GM12878 (cell line): ENCODE measurements at regions not wholly inside any gene's neighbourhood (a gene's known extent, or its start where the extent isn't known, plus 50 kb on each side); places are given as distances from the start of the nearest gene placed in this dataset.

Source experiments
- ATAC-seq: fragments of 200-7000 bp; cut with Tn5 transposase; 3 replicates; pipeline ENCODE4 v1.9.1; 2020; ENCODE audit warnings: mild to moderate bottlenecking, moderate library complexity
- BruUV-seq: library from RNA; stranded (reverse); fragments of 400-500 nt; replicated peaks from 2 replicates; lab custom pipeline; 2021; lab: Mats Ljungman, UMichigan
- CTCF ChIA-PET: fragments of 300-600 bp; sonication (Branson Sonifier 250); formaldehyde crosslinking; extraction: SDS; loops from one replicate; lab custom pipeline; 2021; ENCODE audit warnings: inconsistent platforms; lab: Yijun Ruan, JAX
- POLR2A ChIA-PET: fragments of 350-600 bp; formaldehyde crosslinking; extraction: SDS; loops from one replicate; lab custom pipeline; 2021; ENCODE audit warnings: inconsistent platforms; lab: Charles Lee
- RAD21 ChIA-PET: fragments of 300-600 bp; sonication (Branson Sonifier 250); formaldehyde crosslinking; loops from one replicate; lab custom pipeline; 2023; ENCODE audit warnings: antibody characterized with exemption; ENCODE audit not compliant: unreplicated experiment; lab: Charles Lee
- SMC1A ChIA-PET: fragments of 300-600 bp; sonication (Branson Sonifier 250); formaldehyde crosslinking; loops from one replicate; lab custom pipeline; 2023; ENCODE audit not compliant: unreplicated experiment, uncharacterized antibody; lab: Charles Lee
- DNase-seq: peaks from one replicate; pipeline ENCODE4 v3.0.0-alpha.2; 2011; ENCODE audit warnings: low read depth, low spot score
- FAIRE-seq: peaks from 3 replicates; lab custom pipeline; 2011; peaks lifted over from hg19 to GRCh38; lab: Jason Lieb, UNC
- H2AFZ ChIP-seq: 2 replicates; pipeline ENCODE4 v1.6.0; 2011; ENCODE audit warnings: low read depth, low read length, control low read depth; ENCODE audit not compliant: control insufficient read depth
- H3K27ac ChIP-seq: 2 replicates; pipeline ENCODE4 v1.5.1; 2011; ENCODE audit warnings: control low read depth; ENCODE audit not compliant: control insufficient read depth, insufficient read depth
- H3K27me3 ChIP-seq, 2 experiments: replicated peaks in 1 of 2; 2 replicates each; pipeline versions ENCODE4 v1.6.0 to v1.6.1; 2011; ENCODE audit warnings: low read length in 1 of 2; ENCODE audit not compliant: control insufficient read depth in 2 of 2, insufficient read depth in 2 of 2
- H3K36me3 ChIP-seq, 2 experiments: 2 replicates each; pipeline ENCODE4 v1.5.1; 2011; ENCODE audit warnings: low read length in 1 of 2; ENCODE audit not compliant: control insufficient read depth in 2 of 2, insufficient read depth in 2 of 2
- H3K4me1 ChIP-seq: 2 replicates; pipeline ENCODE4 v1.6.1; 2011; ENCODE audit warnings: mild to moderate bottlenecking, low read length, moderate library complexity, mixed read lengths; ENCODE audit not compliant: control insufficient read depth, insufficient read depth
- H3K4me2 ChIP-seq: 2 replicates; pipeline ENCODE4 v1.6.0; 2011; ENCODE audit warnings: control low read depth; ENCODE audit not compliant: control insufficient read depth, insufficient read depth
- H3K4me3 ChIP-seq: fragments of 200-600 bp; sonication (generic); 2 replicates; pipeline ENCODE4 v1.5.1; 2016
- H3K79me2 ChIP-seq: 2 replicates; pipeline ENCODE4 v1.6.0; 2011; ENCODE audit warnings: low read length; ENCODE audit not compliant: control insufficient read depth, insufficient read depth
- H3K9ac ChIP-seq: 2 replicates; pipeline ENCODE4 v1.8.0; 2011; ENCODE audit warnings: low read length, control low read depth, mixed read lengths; ENCODE audit not compliant: control insufficient read depth, insufficient read depth
- H3K9me3 ChIP-seq: replicated peaks from 3 replicates; pipeline ENCODE4 v1.5.1; 2011; ENCODE audit warnings: mild to moderate bottlenecking, low read length; ENCODE audit not compliant: control insufficient read depth, insufficient read depth
- H4K20me1 ChIP-seq: 2 replicates; pipeline ENCODE4 v1.6.0; 2011; ENCODE audit not compliant: control insufficient read depth, insufficient read depth
- CBX3 ChIP-seq: fragments of 200-600 bp; sonication (generic); IDR thresholded peaks from 2 replicates; pipeline ENCODE4 v1.6.1; 2016; ENCODE audit warnings: low read depth, borderline replicate concordance
- CREB1 ChIP-seq: IDR thresholded peaks from 2 replicates; pipeline ENCODE4 v1.6.1; 2012; ENCODE audit warnings: low read depth, mild to moderate bottlenecking, inconsistent platforms
- ETV6 ChIP-seq, 2 experiments: fragments of 450-650 bp in 1 of 2; IDR thresholded peaks in 1 of 2; conservative IDR thresholded peaks in 1 of 2; 2 replicates each; pipeline ENCODE4 v1.6.1; 2014; ENCODE audit warnings: antibody characterized with exemption in 1 of 2, borderline replicate concordance in 1 of 2, low read depth in 1 of 2, mild to moderate bottlenecking in 1 of 2, moderate library complexity in 1 of 2
- FOXK2 ChIP-seq: fragments of 450-650 bp; IDR thresholded peaks from 2 replicates; pipeline ENCODE4 v1.6.1; 2017; ENCODE audit warnings: mild to moderate bottlenecking, moderate library complexity
- IKZF2 ChIP-seq, 2 experiments: fragments of 450-650 bp; IDR thresholded peaks; 2 replicates each; pipeline ENCODE4 v1.6.1; 2017; ENCODE audit warnings: mild to moderate bottlenecking in 2 of 2, moderate library complexity in 2 of 2
- JUND ChIP-seq: IDR thresholded peaks from 2 replicates; pipeline ENCODE4 v1.6.1; 2012; ENCODE audit warnings: low read depth, mild to moderate bottlenecking, low read length, improper control_type of control experiment, moderate library complexity
- NR2C2 ChIP-seq: IDR thresholded peaks from 2 replicates; pipeline ENCODE4 v1.6.1; 2011; ENCODE audit warnings: borderline replicate concordance, low read depth; ENCODE audit not compliant: control insufficient read depth, insufficient read length
- PML ChIP-seq: IDR thresholded peaks from 2 replicates; pipeline ENCODE4 v1.6.1; 2012; ENCODE audit warnings: low read length, inconsistent platforms
- POU2F2 ChIP-seq: IDR thresholded peaks from 3 replicates; pipeline ENCODE4 v1.6.1; 2011; ENCODE audit warnings: low read depth, mild to moderate bottlenecking, low read length, borderline replicate concordance
- SIX5 ChIP-seq: IDR thresholded peaks from 2 replicates; pipeline ENCODE4 v1.6.1; 2011; ENCODE audit warnings: mild to moderate bottlenecking, low read depth, low read length, moderate library complexity; ENCODE audit not compliant: severe bottlenecking
- TARDBP ChIP-seq: IDR thresholded peaks from 2 replicates; pipeline ENCODE4 v1.6.1; 2016; ENCODE audit warnings: borderline replicate concordance
- ZNF592 ChIP-seq: fragments of 450-650 bp; IDR thresholded peaks from 2 replicates; pipeline ENCODE4 v1.6.1; 2017; ENCODE audit warnings: mild to moderate bottlenecking, moderate library complexity
- WGBS: methylation state at CpG from one replicate; pipeline ENCODE4 v1.1.6; 2016; ENCODE audit warnings: low lambda C conversion rate; ENCODE audit not compliant: insufficient replicate concordance, insufficient coverage; ENCODE audit errors: missing lambda C conversion rate; 5-methylcytosine and 5-hydroxymethylcytosine counted together
- in situ Hi-C: fragments of 300-500 bp; cut with MboI; formaldehyde crosslinking; loops from 9 replicates; pipeline ENCODE4 v1.14.3; 2018; ENCODE audit warnings: mixed read lengths
- intact Hi-C: fragments of 100-400 bp; cut with micrococcal nuclease; formaldehyde crosslinking; loops from one replicate; pipeline ENCODE4 v1.14.2; 2022; ENCODE audit not compliant: unreplicated experiment
- TF ChIP-seq, protein P1 (sequence below): fragments of 450-650 bp; IDR thresholded peaks from 2 replicates; pipeline ENCODE4 v1.6.1; 2017; ENCODE audit warnings: borderline replicate concordance
- TF ChIP-seq, protein P2 (sequence below): IDR thresholded peaks from 2 replicates; pipeline ENCODE4 v1.6.1; 2012; ENCODE audit warnings: low read depth, low read length, improper control_type of control experiment
- TF ChIP-seq, protein P3 (sequence below): fragments of 150-350 bp; IDR thresholded peaks from 2 replicates; pipeline ENCODE4 v1.6.1; 2014; ENCODE audit warnings: mild to moderate bottlenecking, low read depth, low read length

- TF ChIP-seq, protein P1, sequence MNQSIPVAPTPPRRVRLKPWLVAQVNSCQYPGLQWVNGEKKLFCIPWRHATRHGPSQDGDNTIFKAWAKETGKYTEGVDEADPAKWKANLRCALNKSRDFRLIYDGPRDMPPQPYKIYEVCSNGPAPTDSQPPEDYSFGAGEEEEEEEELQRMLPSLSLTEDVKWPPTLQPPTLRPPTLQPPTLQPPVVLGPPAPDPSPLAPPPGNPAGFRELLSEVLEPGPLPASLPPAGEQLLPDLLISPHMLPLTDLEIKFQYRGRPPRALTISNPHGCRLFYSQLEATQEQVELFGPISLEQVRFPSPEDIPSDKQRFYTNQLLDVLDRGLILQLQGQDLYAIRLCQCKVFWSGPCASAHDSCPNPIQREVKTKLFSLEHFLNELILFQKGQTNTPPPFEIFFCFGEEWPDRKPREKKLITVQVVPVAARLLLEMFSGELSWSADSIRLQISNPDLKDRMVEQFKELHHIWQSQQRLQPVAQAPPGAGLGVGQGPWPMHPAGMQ, result no peak
- TF ChIP-seq TARDBP (no peak), SIX5 (no peak), NR2C2 (no peak), IKZF2 (IDR thresholded peaks at IDR 0.05) (no peak), PML (no peak), POU2F2 (no peak), JUND (no peak)
- TF ChIP-seq, all 136 proteins: peak for 0
Measured at GRCh38 chr4:138451276-138451663, 209.1 kb upstream of the SLC7A11 start (continued).

DNA sequence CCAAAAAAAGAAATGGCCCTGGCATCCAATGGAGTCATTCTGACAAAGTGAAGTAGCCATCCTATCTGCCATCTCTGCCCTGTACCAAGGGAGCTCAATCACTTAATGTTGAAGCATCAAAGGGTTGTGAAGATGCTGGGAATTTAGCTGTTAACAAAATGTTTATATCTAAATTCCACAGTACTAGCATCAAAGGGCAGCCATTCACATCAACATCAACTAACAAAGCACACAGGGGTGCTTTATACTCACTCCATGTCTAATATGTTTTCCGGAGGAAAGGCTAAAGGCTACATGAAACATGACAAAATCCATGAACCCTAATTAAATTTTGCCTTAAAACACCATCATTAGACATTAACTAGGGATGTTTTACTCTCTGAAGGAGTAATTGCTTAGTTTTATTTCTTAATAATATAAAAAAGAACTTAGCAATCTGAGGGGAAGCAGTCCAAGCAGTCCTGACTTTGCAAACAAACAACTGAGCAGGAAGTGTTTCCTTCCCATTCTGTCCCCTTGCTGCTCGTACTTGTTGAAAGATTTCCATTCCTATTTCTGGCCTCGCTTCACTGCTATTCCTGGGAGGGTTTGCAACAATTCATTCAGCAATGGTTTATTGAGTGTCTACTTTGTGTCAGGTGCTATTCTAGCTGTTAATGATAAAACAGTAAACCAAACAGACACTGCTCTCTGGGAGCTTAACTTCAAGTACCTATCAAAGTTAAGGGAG, 208.6 kb upstream of the SLC7A11 start:
- RAD21 ChIA-PET, result no interaction called here
- H4K20me1 ChIP-seq, result no peaks in the 10 kb centered on the region
- H3K4me2 ChIP-seq, result no peak overlapping the region
- H3K9me3 ChIP-seq, result no peaks in the 10 kb centered on the region
- no peak overlapping the region for H3K27ac ChIP-seq
- in situ Hi-C loops, result no loop called here
- 20% methylated on average over 3 of the region's 3 CpGs for WGBS
- H3K36me3 ChIP-seq, result no peaks in the 10 kb centered on the region
- H2AFZ ChIP-seq, result no peak overlapping the region
- no peak for FAIRE-seq
- no peaks in the 10 kb centered on the region for H3K27me3 ChIP-seq
- SMC1A ChIA-PET, result interaction anchor here (0.8 kb wide), 1 partner anchor 39 kb away, joined by 3 read pairs; no protein-coding TSS in a partner anchor
- intact Hi-C loops, result no loop called here
- no peak for ATAC-seq
- CTCF ChIA-PET, result no interaction called here
- DNase-seq, result no peak
- no peak overlapping the region for H3K4me3 ChIP-seq
- no peak overlapping the region for H3K9ac ChIP-seq
- POLR2A ChIA-PET, result no interaction called here
- no peaks in the 10 kb centered on the region for H3K79me2 ChIP-seq
- BruUV-seq, result no TSS peak
- H3K4me1 ChIP-seq, result no peaks in the 10 kb centered on the region
- no peak for TF ChIP-seq CREB1
- no peak for TF ChIP-seq ZNF592
- TF ChIP-seq, protein P2, sequence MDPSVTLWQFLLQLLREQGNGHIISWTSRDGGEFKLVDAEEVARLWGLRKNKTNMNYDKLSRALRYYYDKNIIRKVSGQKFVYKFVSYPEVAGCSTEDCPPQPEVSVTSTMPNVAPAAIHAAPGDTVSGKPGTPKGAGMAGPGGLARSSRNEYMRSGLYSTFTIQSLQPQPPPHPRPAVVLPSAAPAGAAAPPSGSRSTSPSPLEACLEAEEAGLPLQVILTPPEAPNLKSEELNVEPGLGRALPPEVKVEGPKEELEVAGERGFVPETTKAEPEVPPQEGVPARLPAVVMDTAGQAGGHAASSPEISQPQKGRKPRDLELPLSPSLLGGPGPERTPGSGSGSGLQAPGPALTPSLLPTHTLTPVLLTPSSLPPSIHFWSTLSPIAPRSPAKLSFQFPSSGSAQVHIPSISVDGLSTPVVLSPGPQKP, result no peak
- no peak for TF ChIP-seq ETV6 (conservative IDR thresholded peaks at IDR 0.05 in 1 of 2, IDR thresholded peaks at IDR 0.05 in 1 of 2; ENCODE audit: borderline replicate concordance in 1 of 2, low read depth in 1 of 2)
- TF ChIP-seq CBX3, result no peak
- TF ChIP-seq, protein P3, sequence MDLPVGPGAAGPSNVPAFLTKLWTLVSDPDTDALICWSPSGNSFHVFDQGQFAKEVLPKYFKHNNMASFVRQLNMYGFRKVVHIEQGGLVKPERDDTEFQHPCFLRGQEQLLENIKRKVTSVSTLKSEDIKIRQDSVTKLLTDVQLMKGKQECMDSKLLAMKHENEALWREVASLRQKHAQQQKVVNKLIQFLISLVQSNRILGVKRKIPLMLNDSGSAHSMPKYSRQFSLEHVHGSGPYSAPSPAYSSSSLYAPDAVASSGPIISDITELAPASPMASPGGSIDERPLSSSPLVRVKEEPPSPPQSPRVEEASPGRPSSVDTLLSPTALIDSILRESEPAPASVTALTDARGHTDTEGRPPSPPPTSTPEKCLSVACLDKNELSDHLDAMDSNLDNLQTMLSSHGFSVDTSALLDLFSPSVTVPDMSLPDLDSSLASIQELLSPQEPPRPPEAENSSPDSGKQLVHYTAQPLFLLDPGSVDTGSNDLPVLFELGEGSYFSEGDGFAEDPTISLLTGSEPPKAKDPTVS, result no peak
- TF ChIP-seq FOXK2, result no peak
